NCI-H82 treated with DMSO at 0.1 percent for 48 hours (cell line): ENCODE measurements at regions not wholly inside any gene's neighbourhood (a gene's known extent, or its start where the extent isn't known, plus 50 kb on each side); places are given as distances from the start of the nearest gene placed in this dataset.
A peak's percentile ranks its signal among the peaks of the same experiment; 100 is the strongest.

Experiments used
- DNase-seq: peaks from one replicate; lab custom pipeline; 2025; ENCODE audit not compliant: unreplicated experiment; lab: John Stamatoyannopoulos, UW

GRCh38 chr2:41922177-41922576, 125.6 kb upstream of the PKDCC start:
- no peak for DNase-seq

- DNase-seq, result no peak
These were observed 124.5 kb upstream of the PKDCC start for GRCh38 chr2:41923156-41923786.

- no peak for DNase-seq
These were observed 123.8 kb upstream of the PKDCC start for GRCh38 chr2:41924024-41924423.

GRCh38 chr2:41924709-41925408, 123.0 kb upstream of the PKDCC start:
- DNase-seq, result peak; percentile 10

GRCh38 chr2:41925712-41926111, 122.1 kb upstream of the PKDCC start:
- DNase-seq, result no peak

- no peak for DNase-seq
These were observed 120.9 kb upstream of the PKDCC start for GRCh38 chr2:41926614-41927580.

- DNase-seq, result no peak
These were observed 120.1 kb upstream of the PKDCC start for GRCh38 chr2:41927581-41928264.

- no peak for DNase-seq
These were observed 119.3 kb upstream of the PKDCC start for GRCh38 chr2:41928526-41928925.

- no peak for DNase-seq
These were observed 116.8 kb upstream of the PKDCC start for GRCh38 chr2:41930807-41931566.

- peak; percentile 78 for DNase-seq
These were observed 115.4 kb upstream of the PKDCC start for GRCh38 chr2:41932241-41933045.

GRCh38 chr2:41933046-41933420, 114.8 kb upstream of the PKDCC start:
- DNase-seq, result peak; percentile 82

GRCh38 chr2:41933585-41934320, 114.1 kb upstream of the PKDCC start:
- DNase-seq, result no peak

GRCh38 chr2:41934329-41934958, 113.4 kb upstream of the PKDCC start:
- DNase-seq, result no peak

GRCh38 chr2:41935002-41935401, 112.8 kb upstream of the PKDCC start:
- DNase-seq, result no peak

- DNase-seq, result no peak
These were observed 112.0 kb upstream of the PKDCC start for GRCh38 chr2:41935825-41936224.

GRCh38 chr2:41936771-41937463, 110.9 kb upstream of the PKDCC start:
- DNase-seq, result no peak

GRCh38 chr2:41937464-41937906, 110.3 kb upstream of the PKDCC start:
- DNase-seq, result peak; percentile 57
